Neural crest cell (in vitro differentiated cells): ENCODE measurements at regions not wholly inside any gene's neighbourhood (a gene's known extent, or its start where the extent isn't known, plus 50 kb on each side); places are given as distances from the start of the nearest gene placed in this dataset.

Source experiments
- DNase-seq: peaks from one replicate; pipeline ENCODE4 v3.0.0; 2021; ENCODE audit warnings: low read depth, mixed read lengths, low spot score
- H3K27ac Mint-ChIP-seq: one replicate; pipeline ENCODE4 v1.8.0; 2021; ENCODE audit warnings: mild to moderate bottlenecking, mixed read lengths; ENCODE audit not compliant: unreplicated experiment
- H3K27me3 Mint-ChIP-seq: 2 replicates; pipeline ENCODE4 v1.8.0; 2021; ENCODE audit warnings: low read depth, mild to moderate bottlenecking, mixed read lengths
- H3K36me3 Mint-ChIP-seq: 2 replicates; pipeline ENCODE4 v1.8.0; 2021; ENCODE audit warnings: low read depth, mild to moderate bottlenecking, mixed read lengths
- H3K4me1 Mint-ChIP-seq: 2 replicates; pipeline ENCODE4 v1.8.0; 2021; ENCODE audit warnings: mixed read lengths
- H3K4me3 Mint-ChIP-seq: one replicate; pipeline ENCODE4 v1.8.0; 2021; ENCODE audit warnings: mild to moderate bottlenecking, mixed read lengths
- H3K9me3 Mint-ChIP-seq: 2 replicates; pipeline ENCODE4 v1.8.0; 2021; ENCODE audit warnings: mixed read lengths
- TF ChIP-seq, protein P1 (sequence below): fragments of 200-600 bp; sonication (generic); conservative IDR thresholded peaks from 2 replicates; pipeline ENCODE4 v1.5.0; 2021; ENCODE audit warnings: antibody characterized with exemption, mild to moderate bottlenecking

DNA sequence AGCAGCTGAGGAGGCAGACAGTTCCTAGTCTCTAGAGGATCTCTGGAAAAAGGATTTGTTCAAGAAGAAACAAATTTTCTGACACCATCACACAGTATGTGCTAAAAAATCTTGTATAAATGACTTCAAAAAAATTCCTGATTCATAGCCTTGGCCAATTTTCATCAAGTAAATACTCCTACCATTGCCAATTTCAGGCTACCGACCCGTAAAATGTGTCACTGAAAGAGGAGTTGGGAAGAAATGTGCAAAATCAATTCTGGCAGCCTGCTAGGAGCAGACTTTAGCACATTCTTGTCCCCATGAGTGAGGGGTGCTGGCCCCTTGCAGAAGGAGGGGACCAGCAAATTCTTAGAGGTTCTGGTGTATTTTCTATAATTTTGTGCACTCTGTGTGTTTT, 109.4 kb downstream of the TMEM30B start:
- no peaks in the 10 kb centered on the region for H3K27me3 Mint-ChIP-seq
- H3K4me1 Mint-ChIP-seq, result no peaks in the 10 kb centered on the region
- H3K9me3 Mint-ChIP-seq, result peaks cover 3% of the 10 kb centered on the region
- TF ChIP-seq, protein P1, sequence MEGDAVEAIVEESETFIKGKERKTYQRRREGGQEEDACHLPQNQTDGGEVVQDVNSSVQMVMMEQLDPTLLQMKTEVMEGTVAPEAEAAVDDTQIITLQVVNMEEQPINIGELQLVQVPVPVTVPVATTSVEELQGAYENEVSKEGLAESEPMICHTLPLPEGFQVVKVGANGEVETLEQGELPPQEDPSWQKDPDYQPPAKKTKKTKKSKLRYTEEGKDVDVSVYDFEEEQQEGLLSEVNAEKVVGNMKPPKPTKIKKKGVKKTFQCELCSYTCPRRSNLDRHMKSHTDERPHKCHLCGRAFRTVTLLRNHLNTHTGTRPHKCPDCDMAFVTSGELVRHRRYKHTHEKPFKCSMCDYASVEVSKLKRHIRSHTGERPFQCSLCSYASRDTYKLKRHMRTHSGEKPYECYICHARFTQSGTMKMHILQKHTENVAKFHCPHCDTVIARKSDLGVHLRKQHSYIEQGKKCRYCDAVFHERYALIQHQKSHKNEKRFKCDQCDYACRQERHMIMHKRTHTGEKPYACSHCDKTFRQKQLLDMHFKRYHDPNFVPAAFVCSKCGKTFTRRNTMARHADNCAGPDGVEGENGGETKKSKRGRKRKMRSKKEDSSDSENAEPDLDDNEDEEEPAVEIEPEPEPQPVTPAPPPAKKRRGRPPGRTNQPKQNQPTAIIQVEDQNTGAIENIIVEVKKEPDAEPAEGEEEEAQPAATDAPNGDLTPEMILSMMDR, result no peak
- H3K27ac Mint-ChIP-seq, result no peak overlapping the region
- no peak overlapping the region for H3K4me3 Mint-ChIP-seq
- DNase-seq, result no peak
- H3K36me3 Mint-ChIP-seq, result peaks cover 2% of the 10 kb centered on the region

DNA sequence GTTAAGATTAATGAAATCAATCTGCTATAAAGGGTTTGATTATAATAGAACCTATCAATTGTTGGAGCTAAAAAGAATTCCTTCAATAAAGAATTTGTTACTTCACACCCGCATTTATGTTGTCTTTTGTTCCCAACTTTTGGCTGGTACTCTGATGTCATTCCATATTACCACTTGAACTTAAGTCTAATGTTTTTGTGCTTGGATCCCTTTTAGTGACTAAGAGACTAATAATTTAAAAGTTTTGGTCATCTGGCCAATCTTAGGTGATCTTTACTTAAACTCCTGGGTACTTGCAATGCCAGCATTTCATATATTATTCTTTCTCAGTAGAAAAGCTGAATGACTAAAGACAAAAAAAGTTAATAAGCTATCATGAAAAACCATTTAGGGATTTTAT, 113.0 kb downstream of the TMEM30B start:
- TF ChIP-seq, protein P1, result no peak
- no peak overlapping the region for H3K27ac Mint-ChIP-seq

DNA sequence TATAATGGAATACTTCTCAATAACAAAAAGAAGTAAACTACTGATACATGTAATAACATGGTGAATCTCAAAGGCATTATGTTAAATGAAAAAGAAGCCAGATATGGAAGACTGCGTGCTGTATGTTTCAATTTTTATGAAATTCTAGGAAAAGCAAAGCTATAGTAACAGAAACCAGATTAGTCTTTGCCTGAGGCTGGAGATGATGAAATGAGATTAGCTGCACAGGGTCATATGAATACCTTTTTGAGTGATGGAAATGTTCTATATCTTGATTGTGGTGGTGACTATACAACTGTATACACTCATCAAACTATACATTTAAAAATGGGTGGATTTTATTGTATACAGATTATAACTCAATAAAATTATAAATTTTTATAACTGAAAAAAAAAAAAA, 113.5 kb downstream of the TMEM30B start:
- DNase-seq, result no peak
- no peak overlapping the region for H3K4me3 Mint-ChIP-seq
- peaks cover 4% of the 10 kb centered on the region for H3K36me3 Mint-ChIP-seq
- peaks cover 3% of the 10 kb centered on the region for H3K9me3 Mint-ChIP-seq
- no peak overlapping the region for H3K27ac Mint-ChIP-seq
- no peaks in the 10 kb centered on the region for H3K4me1 Mint-ChIP-seq
- TF ChIP-seq, protein P1, result no peak
- no peaks in the 10 kb centered on the region for H3K27me3 Mint-ChIP-seq

More for the DNA sequence above, 113.0 kb downstream of the TMEM30B start:
- Mint-ChIP-seq H3K36me3 (peaks cover 6% of the 10 kb centered on the region), H3K4me1 (no peaks in the 10 kb centered on the region), H3K4me3 (no peak overlapping the region), H3K27me3 (no peaks in the 10 kb centered on the region), H3K9me3 (peaks cover 3% of the 10 kb centered on the region)
- no peak for DNase-seq

DNA sequence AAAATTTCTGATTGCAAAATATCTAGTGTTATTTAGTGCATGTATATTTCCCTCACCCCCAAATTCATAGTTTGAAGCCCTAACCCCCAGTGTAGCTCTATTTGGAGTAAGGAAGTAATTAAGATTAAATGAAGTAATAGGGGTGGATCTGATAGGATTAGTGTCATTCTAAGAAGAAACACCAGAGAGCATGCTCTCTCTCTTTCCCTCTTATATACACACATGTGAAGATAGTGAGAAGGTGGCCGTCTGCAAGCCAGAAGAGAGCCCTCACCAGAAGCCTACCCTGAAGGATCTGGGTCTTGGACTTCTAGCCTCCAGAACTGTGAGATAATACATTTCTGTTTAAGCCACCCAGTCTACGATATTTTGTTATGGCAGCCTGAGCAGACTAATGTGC, 120.3 kb downstream of the TMEM30B start:
- Mint-ChIP-seq H3K4me3 (no peak overlapping the region), H3K27me3 (no peaks in the 10 kb centered on the region)

DNA sequence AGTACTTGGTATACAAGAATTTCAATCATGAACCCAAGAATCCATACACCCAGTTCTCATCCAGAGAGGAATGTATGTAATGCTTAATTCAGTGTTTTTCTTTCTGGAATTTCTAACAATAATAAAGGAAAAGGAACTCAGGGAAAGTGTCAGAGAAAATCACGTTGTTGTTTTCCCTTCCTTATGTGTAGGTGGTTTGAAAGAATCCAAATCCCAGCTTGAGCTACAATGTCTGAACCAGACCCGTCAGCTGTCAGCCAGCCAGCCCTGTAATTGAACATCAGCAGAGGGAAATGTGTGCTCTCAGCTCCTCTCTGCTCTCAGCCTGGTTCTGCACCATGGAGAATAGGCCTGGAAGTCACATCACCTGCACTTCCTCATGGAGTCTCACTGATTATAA, 126.5 kb downstream of the TMEM30B start:
- TF ChIP-seq, protein P1, result no peak
- Mint-ChIP-seq H3K27me3 (no peaks in the 10 kb centered on the region), H3K36me3 (no peaks in the 10 kb centered on the region), H3K4me1 (peaks cover 25% of the 10 kb centered on the region), H3K4me3 (no peak overlapping the region), H3K27ac (no peak overlapping the region), H3K9me3 (peaks cover 2% of the 10 kb centered on the region)
- no peak for DNase-seq

More for the DNA sequence above, 120.3 kb downstream of the TMEM30B start:
- TF ChIP-seq, protein P1, result no peak
- no peaks in the 10 kb centered on the region for H3K9me3 Mint-ChIP-seq
- no peaks in the 10 kb centered on the region for H3K4me1 Mint-ChIP-seq
- no peak overlapping the region for H3K27ac Mint-ChIP-seq
- no peak for DNase-seq
- H3K36me3 Mint-ChIP-seq, result peaks cover 4% of the 10 kb centered on the region
